NCI-H774 (cell line): ENCODE measurements at regions not wholly inside any gene's neighbourhood (a gene's known extent, or its start where the extent isn't known, plus 50 kb on each side); places are given as distances from the start of the nearest gene placed in this dataset.

ENCODE experiments used
- DNase-seq: peaks from one replicate; lab custom pipeline; 2025; lab: John Stamatoyannopoulos, UW

- no peak for DNase-seq
Observed at GRCh38 chr14:76926521-76927251, 100.5 kb downstream of the LRRC74A start.

GRCh38 chr14:76925097-76925441, 98.9 kb downstream of the LRRC74A start:
- DNase-seq: no peak

- DNase-seq: peak; percentile 57
Observed at GRCh38 chr14:76924371-76925096, 98.3 kb downstream of the LRRC74A start.

- no peak for DNase-seq
Observed at GRCh38 chr14:76923431-76924370, 97.5 kb downstream of the LRRC74A start.

GRCh38 chr14:76922584-76922983, 96.4 kb downstream of the LRRC74A start:
- no peak for DNase-seq

- DNase-seq: no peak
Observed at GRCh38 chr14:76922092-76922491, 95.9 kb downstream of the LRRC74A start.

- no peak for DNase-seq
Observed at GRCh38 chr14:76921088-76921399, 94.8 kb downstream of the LRRC74A start.

GRCh38 chr14:76920331-76921087, 94.3 kb downstream of the LRRC74A start:
- no peak for DNase-seq

- peak; percentile 30 for DNase-seq
Observed at GRCh38 chr14:76919431-76920330, 93.5 kb downstream of the LRRC74A start.
